ENCODE measurements at regions not wholly inside any gene's neighbourhood (a gene's known extent, or its start where the extent isn't known, plus 50 kb on each side); places are given as distances from the start of the nearest gene placed in this dataset.
"Not testable (repeated sequence)": the region's sequence is repeated elsewhere in the genome, so short reads cannot be mapped to it uniquely, and the experiment has no call there.

DNA sequence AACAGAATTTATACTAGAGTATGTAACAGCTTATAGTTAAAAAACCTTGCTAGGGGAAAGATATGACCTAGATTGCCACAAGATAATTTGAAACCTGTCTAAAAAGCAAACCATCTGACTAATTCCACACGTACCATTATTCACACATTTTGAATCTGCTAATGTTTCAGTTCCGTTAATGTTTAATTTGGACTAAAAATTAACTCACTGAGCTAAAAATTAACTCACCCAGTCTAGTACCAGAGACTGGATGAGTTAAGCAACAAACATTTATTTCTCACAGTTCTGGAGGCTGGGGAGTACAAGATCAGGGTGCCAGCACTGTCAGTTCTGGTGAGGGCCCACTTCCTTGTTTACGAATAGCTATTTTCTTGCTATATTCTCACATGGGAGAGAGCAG is 231.5 kb upstream of the DIAPH2 start:
- H3K27me3 ChIP-seq (ENCODE audit: control insufficient read depth in 1 of 2, insufficient read depth in 2 of 2, low read length in 1 of 2): no peaks in the 10 kb centered on the region
- H3K27ac ChIP-seq (ENCODE audit: low read depth in 1 of 2, low read length in 2 of 2): no peak overlapping the region
- 36 to 49% methylated on average over 3 of the region's 3 CpGs for WGBS, 2 donors
- no peaks in the 10 kb centered on the region for H3K9me3 ChIP-seq (ENCODE audit: control insufficient read depth, low read length)
- H3K4me3 ChIP-seq (ENCODE audit: low read length in 2 of 2): no peak overlapping the region
- DNase-seq (no peak), ATAC-seq (ENCODE audit: low FRiP score) (no peak)
- H3K36me3 ChIP-seq (ENCODE audit: control insufficient read depth in 1 of 2, insufficient read depth in 2 of 2, low read length in 1 of 2): no peaks in the 10 kb centered on the region
- no peaks in the 10 kb centered on the region for H3K4me1 ChIP-seq (ENCODE audit: control insufficient read depth in 1 of 2, insufficient read depth in 2 of 2, low read length in 2 of 2)
- intact Hi-C loops (cut with DNase I): no loop called here

DNA sequence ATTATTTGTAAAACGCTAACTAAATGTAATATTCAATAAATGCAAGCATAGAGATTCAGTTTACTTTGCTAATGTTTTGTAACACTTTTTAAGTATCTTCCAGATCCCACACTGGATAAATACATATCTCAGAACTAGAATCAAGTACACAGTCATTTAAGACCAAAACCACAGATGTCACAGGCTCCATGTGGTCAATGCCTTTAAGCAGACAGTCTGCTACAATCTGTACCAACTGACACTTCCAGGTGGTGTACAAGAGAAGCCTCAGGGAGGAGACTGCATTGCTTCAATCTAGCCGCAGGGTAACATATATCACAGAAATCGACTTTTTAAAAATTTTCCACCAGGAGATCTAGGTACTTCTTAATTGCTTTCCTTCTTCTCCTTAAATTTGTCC is 229.6 kb upstream of the DIAPH2 start:
- no peak overlapping the region for H3K4me3 ChIP-seq (ENCODE audit: low read length in 2 of 2)
- no peaks in the 10 kb centered on the region for H3K4me1 ChIP-seq (ENCODE audit: control insufficient read depth in 1 of 2, insufficient read depth in 2 of 2, low read length in 2 of 2)
- H3K9me3 ChIP-seq (ENCODE audit: control insufficient read depth, low read length): no peaks in the 10 kb centered on the region
- no peaks in the 10 kb centered on the region for H3K27me3 ChIP-seq (ENCODE audit: control insufficient read depth in 1 of 2, insufficient read depth in 2 of 2, low read length in 1 of 2)
- intact Hi-C loops (cut with DNase I): no loop called here
- H3K36me3 ChIP-seq (ENCODE audit: control insufficient read depth in 1 of 2, insufficient read depth in 2 of 2, low read length in 1 of 2): no peaks in the 10 kb centered on the region
- WGBS, 2 donors: 83 to 98% methylated on average over 3 of the region's 3 CpGs
- no peak overlapping the region for H3K27ac ChIP-seq (ENCODE audit: low read depth in 1 of 2, low read length in 2 of 2)
- DNase-seq: no peak
- no peak for ATAC-seq (ENCODE audit: low FRiP score)

DNA sequence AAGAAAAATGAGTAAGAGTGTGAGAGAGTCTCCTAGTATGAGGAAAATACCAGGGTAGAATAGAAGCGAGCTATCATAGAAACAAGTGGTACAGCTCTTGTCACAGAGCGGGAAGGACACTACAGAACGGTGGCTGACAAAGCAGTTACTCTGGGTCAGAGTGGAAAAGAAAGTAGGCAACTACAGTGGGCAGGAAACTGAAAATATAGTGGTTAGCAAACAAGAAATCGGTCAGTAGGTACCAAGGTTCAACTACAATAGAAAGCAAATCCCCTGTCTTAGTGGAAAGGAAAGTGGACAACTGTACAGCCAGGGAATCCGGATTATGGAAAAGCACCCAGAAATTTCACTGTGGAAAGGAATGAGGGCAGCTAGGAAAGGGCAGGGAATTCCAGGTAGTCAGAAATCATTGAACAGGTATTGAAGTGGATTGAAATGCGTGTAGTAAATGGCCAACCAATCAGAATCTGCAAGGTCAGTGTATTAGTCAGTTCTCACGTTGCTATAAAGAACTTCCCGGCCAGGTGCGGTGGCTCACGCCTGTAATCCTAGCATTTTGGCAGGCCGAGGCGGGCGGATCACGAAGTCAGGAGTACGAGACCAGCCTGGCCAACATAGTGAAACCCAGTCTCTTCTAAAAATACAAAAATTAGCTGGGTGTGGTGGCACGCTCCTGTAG is 219.6 kb upstream of the DIAPH2 start:
- Histone ChIP-seq H3K27ac (ENCODE audit: low read depth in 1 of 2, low read length in 2 of 2) (no peak overlapping the region), H3K36me3 (ENCODE audit: control insufficient read depth in 1 of 2, insufficient read depth in 2 of 2, low read length in 1 of 2) (no peaks in the 10 kb centered on the region), H3K9me3 (ENCODE audit: control insufficient read depth, low read length) (no peaks in the 10 kb centered on the region), H3K4me3 (ENCODE audit: low read length in 2 of 2) (no peak overlapping the region), H3K4me1 (ENCODE audit: control insufficient read depth in 1 of 2, insufficient read depth in 2 of 2, low read length in 2 of 2) (no peaks in the 10 kb centered on the region), H3K27me3 (ENCODE audit: control insufficient read depth in 1 of 2, insufficient read depth in 2 of 2, low read length in 1 of 2) (no peaks in the 10 kb centered on the region)
- intact Hi-C loops (cut with DNase I): no loop called here
- 89 to 92% methylated on average over 16 of the region's 16 CpGs for WGBS, 2 donors
- DNase-seq (no peak), ATAC-seq (ENCODE audit: low FRiP score) (no peak)

DNA sequence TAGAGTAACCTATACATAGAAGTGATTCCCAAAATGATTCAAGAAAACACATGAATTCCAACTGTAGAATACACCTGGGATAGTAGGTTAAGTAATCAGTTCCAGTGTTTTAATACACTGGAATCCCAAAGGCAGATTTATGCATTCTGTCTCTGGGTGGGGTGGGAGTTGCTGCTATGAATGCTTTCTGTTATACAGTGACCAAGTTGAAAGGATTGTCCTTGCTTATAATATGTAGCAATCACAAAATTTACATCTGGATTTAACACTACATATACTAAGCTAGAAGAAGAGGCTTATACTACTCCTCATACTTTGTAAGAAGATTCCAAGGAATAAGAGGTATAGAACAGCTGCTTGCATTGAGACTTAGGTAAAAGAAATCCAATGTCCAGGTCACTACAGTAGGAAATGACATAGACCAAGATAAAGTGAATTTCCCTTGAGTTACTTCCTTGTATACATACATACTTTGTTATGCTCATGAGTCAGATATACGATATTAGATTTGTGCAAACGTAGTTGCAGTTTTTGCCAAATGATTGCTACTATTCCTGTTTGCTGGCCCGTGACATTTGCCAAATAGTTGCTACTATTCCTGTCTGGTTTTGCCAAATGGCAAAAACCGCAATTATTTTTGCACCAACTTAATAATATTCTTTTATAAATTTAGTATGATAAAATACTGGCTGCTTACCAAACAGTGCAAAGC is 210.5 kb upstream of the DIAPH2 start:
- intact Hi-C loops (cut with DNase I): no loop called here
- Histone ChIP-seq H3K27ac (ENCODE audit: low read depth in 1 of 2, low read length in 2 of 2) (no peak overlapping the region), H3K4me1 (ENCODE audit: control insufficient read depth in 1 of 2, insufficient read depth in 2 of 2, low read length in 2 of 2) (no peaks in the 10 kb centered on the region), H3K9me3 (ENCODE audit: control insufficient read depth, low read length) (no peaks in the 10 kb centered on the region), H3K27me3 (ENCODE audit: control insufficient read depth in 1 of 2, insufficient read depth in 2 of 2, low read length in 1 of 2) (no peaks in the 10 kb centered on the region), H3K4me3 (ENCODE audit: low read length in 2 of 2) (no peak overlapping the region), H3K36me3 (ENCODE audit: control insufficient read depth in 1 of 2, insufficient read depth in 2 of 2, low read length in 1 of 2) (no peaks in the 10 kb centered on the region)
- 12 to 30% methylated on average over 4 of the region's 4 CpGs for WGBS, 2 donors
- DNase-seq: no peak
- no peak for ATAC-seq (ENCODE audit: low FRiP score)

DNA sequence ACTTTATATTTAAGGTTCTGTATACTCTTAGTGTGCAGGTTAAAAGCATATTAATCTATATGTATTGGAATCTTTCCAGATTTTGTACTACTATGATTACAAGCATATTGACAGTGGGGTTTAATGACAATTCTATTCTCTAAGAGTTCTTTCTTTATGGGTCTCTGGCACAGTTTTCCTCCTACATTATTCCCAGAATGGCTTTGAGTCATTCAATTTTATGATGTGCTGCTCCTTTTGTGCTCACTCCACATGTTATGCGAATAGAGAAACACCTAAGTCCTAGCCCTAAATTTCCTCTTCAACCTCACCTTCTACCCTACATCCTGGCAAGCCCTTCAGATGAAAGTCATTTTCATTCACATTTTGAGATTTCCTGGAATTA is 209.9 kb upstream of the DIAPH2 start:
- Histone ChIP-seq H3K27me3 (ENCODE audit: control insufficient read depth in 1 of 2, insufficient read depth in 2 of 2, low read length in 1 of 2) (no peaks in the 10 kb centered on the region), H3K9me3 (ENCODE audit: control insufficient read depth, low read length) (no peaks in the 10 kb centered on the region), H3K36me3 (ENCODE audit: control insufficient read depth in 1 of 2, insufficient read depth in 2 of 2, low read length in 1 of 2) (no peaks in the 10 kb centered on the region), H3K27ac (ENCODE audit: low read depth in 1 of 2, low read length in 2 of 2) (no peak overlapping the region), H3K4me3 (ENCODE audit: low read length in 2 of 2) (no peak overlapping the region), H3K4me1 (ENCODE audit: control insufficient read depth in 1 of 2, insufficient read depth in 2 of 2, low read length in 2 of 2) (no peaks in the 10 kb centered on the region)
- ATAC-seq (ENCODE audit: low FRiP score) (no peak), DNase-seq (no peak)
- 95 to 97% methylated on average over 1 of the region's 1 CpG for WGBS, 2 donors
- intact Hi-C loops (cut with DNase I): no loop called here

DNA sequence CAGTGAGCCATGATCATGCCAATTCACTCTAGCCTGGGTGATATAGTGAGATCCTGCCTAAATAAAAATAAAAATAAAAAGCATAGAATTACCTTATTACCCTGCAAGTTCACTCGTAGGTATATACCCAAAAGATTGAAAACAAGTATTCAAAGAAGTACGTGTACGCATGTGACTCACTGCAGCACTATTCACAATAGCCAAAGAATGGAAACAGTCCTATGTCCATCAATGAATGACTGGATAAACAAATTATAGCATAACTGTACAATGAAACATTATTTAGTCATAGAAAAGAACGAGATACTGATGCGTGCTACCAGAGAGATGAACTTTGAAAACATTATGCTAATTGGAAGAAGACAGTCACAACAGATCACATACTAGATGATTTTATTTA is 204.6 kb upstream of the DIAPH2 start:
- intact Hi-C loops (cut with DNase I): no loop called here
- ATAC-seq (ENCODE audit: low FRiP score): no peak

DNA sequence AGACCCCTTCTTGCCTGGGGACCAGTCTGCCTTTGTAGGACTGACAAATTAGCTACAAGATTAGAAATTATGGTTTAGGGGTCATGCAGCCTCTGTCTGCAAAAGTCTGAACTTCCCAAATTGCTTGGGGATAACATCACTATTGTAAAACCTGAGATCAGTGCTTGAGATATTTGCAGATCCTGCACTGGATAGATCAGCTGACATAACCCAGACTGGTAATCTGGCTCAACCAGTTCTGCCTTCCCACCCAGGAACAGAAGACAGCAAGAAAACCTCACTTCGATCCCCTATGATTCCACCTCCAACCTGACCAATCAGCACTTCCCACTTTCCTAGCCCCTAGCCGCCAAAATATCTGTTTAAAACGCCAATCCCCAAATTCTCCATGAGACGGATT is 202.8 kb upstream of the DIAPH2 start:
- Histone ChIP-seq H3K4me1 (ENCODE audit: control insufficient read depth in 1 of 2, insufficient read depth in 2 of 2, low read length in 2 of 2) (no peaks in the 10 kb centered on the region), H3K27ac (ENCODE audit: low read depth in 1 of 2, low read length in 2 of 2) (no peak overlapping the region), H3K36me3 (ENCODE audit: control insufficient read depth in 1 of 2, insufficient read depth in 2 of 2, low read length in 1 of 2) (no peaks in the 10 kb centered on the region), H3K4me3 (ENCODE audit: low read length in 2 of 2) (no peak overlapping the region), H3K27me3 (ENCODE audit: control insufficient read depth in 1 of 2, insufficient read depth in 2 of 2, low read length in 1 of 2) (no peaks in the 10 kb centered on the region), H3K9me3 (ENCODE audit: control insufficient read depth, low read length) (no peaks in the 10 kb centered on the region)
- no peak for DNase-seq
- ATAC-seq (ENCODE audit: low FRiP score): no peak
- WGBS, 2 donors: 78 to 96% methylated on average over 4 of the region's 4 CpGs
- intact Hi-C loops (cut with DNase I): no loop called here

More for the DNA sequence above, 204.6 kb upstream of the DIAPH2 start:
- no peak overlapping the region for H3K27ac ChIP-seq (ENCODE audit: low read depth in 1 of 2, low read length in 2 of 2)
- no peaks in the 10 kb centered on the region for H3K4me1 ChIP-seq (ENCODE audit: control insufficient read depth in 1 of 2, insufficient read depth in 2 of 2, low read length in 2 of 2)
- 47 to 54% methylated on average over 5 of the region's 5 CpGs for WGBS, 2 donors
- no peak for DNase-seq
- H3K27me3 ChIP-seq (ENCODE audit: control insufficient read depth in 1 of 2, insufficient read depth in 2 of 2, low read length in 1 of 2): no peaks in the 10 kb centered on the region
- no peak overlapping the region for H3K4me3 ChIP-seq (ENCODE audit: low read length in 2 of 2)
- H3K36me3 ChIP-seq (ENCODE audit: control insufficient read depth in 1 of 2, insufficient read depth in 2 of 2, low read length in 1 of 2): no peaks in the 10 kb centered on the region
- no peaks in the 10 kb centered on the region for H3K9me3 ChIP-seq (ENCODE audit: control insufficient read depth, low read length)

DNA sequence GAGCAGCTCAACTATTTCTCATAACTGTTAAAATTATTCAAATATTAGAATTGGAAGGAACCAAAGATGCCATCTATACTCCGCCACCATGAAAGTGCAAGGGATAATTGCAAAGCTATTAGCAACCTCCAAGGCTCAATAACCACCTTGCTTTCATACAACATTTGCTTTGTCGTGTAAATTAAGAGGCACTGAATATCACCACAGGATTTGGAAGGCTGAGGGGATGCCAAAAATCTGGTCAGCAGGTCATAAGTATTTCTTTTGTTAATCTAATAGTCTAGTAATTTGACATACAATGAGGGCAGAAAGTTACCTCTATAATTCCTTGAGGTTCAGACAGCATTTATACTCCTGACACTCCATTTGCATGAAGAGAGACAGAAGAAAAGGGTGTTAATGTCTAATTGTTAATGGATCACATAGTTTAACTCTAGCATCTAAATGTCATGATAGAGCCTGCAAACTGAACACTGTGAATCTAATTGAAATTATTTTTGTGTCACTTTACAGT is 200.9 kb upstream of the DIAPH2 start:
- intact Hi-C loops (cut with DNase I): no loop called here
- Histone ChIP-seq H3K4me1 (ENCODE audit: control insufficient read depth in 1 of 2, insufficient read depth in 2 of 2, low read length in 2 of 2) (no peaks in the 10 kb centered on the region), H3K36me3 (ENCODE audit: control insufficient read depth in 1 of 2, insufficient read depth in 2 of 2, low read length in 1 of 2) (no peaks in the 10 kb centered on the region), H3K27ac (ENCODE audit: low read depth in 1 of 2, low read length in 2 of 2) (no peak overlapping the region), H3K9me3 (ENCODE audit: control insufficient read depth, low read length) (no peaks in the 10 kb centered on the region), H3K27me3 (ENCODE audit: control insufficient read depth in 1 of 2, insufficient read depth in 2 of 2, low read length in 1 of 2) (no peaks in the 10 kb centered on the region), H3K4me3 (ENCODE audit: low read length in 2 of 2) (no peak overlapping the region)
- ATAC-seq (ENCODE audit: low FRiP score) (no peak), DNase-seq (no peak)
- WGBS, 2 donors: 71 to 92% methylated on average over 2 of the region's 2 CpGs

DNA sequence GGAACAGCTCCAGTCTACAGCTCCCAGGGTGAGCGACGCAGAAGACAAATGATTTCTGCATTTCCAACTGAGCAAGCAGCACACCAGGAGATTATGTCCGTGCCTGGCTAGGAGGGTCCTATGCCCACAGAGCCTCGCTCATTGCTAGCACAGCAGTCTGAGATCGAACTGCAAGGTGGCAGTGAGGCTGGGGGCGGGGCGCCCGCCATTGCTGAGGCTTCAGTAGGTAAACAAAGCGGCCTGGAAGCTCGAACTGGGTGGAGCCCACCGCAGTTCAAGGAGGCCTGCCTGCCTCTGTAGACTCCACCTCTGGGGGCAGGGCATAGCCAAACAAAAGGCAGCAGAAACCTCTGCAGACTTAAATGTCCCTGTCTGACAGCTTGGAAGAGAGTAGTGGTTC is 198.0 kb upstream of the DIAPH2 start:
- DNase-seq; H3K36me3 ChIP-seq (ENCODE audit: control insufficient read depth in 1 of 2, insufficient read depth in 2 of 2, low read length in 1 of 2); H3K4me3 ChIP-seq (ENCODE audit: low read length in 2 of 2); H3K27me3 ChIP-seq (ENCODE audit: control insufficient read depth in 1 of 2, insufficient read depth in 2 of 2, low read length in 1 of 2); H3K4me1 ChIP-seq (ENCODE audit: control insufficient read depth in 1 of 2, insufficient read depth in 2 of 2, low read length in 2 of 2); H3K9me3 ChIP-seq (ENCODE audit: control insufficient read depth, low read length); ATAC-seq (ENCODE audit: low FRiP score); intact Hi-C loops (cut with DNase I); H3K27ac ChIP-seq (ENCODE audit: low read depth in 1 of 2, low read length in 2 of 2): not testable (repeated sequence)
- 80 to 91% methylated on average over 11 of the region's 11 CpGs for WGBS, 2 donors

Data from aorta (tissue), 5 donors.